ENCODE measurements at regions not wholly inside any gene's neighbourhood (a gene's known extent, or its start where the extent isn't known, plus 50 kb on each side); places are given as distances from the start of the nearest gene placed in this dataset.

DNA sequence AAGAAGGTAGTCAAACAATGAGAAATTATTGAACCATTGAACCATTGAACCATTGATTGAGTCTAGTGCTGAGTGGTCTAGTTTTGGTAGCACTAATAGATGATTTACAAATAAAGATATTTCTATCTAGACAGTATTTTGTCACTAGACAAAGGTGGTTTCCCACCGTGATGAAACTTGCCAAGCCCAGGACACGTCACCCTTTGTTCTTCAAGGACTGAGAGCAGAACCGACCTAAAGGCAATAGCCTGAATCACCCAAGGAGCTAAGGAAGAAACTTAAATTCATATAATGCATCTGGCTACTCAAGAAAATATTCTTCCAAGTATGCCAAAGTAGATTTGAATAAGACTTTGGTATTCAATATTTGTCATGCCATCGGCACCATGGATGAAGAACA lies 103.3 kb downstream of the ESM1 start:
- ChIA-PET CTCF (interaction anchor here (0.7 to 1.7 kb wide), 3 partner anchors 13 to 365 kb away, joined by 3 to 6 read pairs (median 5); partner anchors contain the start of gene SNX18), POLR2A (no interaction called here)
- DNase-seq, result no peak
- no peak overlapping the region for H3K4me3 Mint-ChIP-seq
- H3K27ac Mint-ChIP-seq, result no peak overlapping the region
- peaks cover 73% of the 10 kb centered on the region for H3K27me3 Mint-ChIP-seq
- H3K36me3 Mint-ChIP-seq (ENCODE audit: low read depth), result peaks cover 6% of the 10 kb centered on the region
- H3K9me3 Mint-ChIP-seq, result no peaks in the 10 kb centered on the region
- H3K4me1 Mint-ChIP-seq, result peaks cover 25% of the 10 kb centered on the region

GRCh38 chr5:54881286-54882005 lies 103.9 kb downstream of the ESM1 start:
- Mint-ChIP-seq H3K4me1 (peaks cover 25% of the 10 kb centered on the region), H3K27ac (peak overlapping the region; percentile 17), H3K27me3 (peaks cover 73% of the 10 kb centered on the region), H3K9me3 (no peaks in the 10 kb centered on the region), H3K36me3 (ENCODE audit: low read depth) (peaks cover 6% of the 10 kb centered on the region), H3K4me3 (no peak overlapping the region)
- DNase-seq, result peak; percentile 67
- ChIA-PET POLR2A (no interaction called here), CTCF (interaction anchor here (0.7 to 1.7 kb wide), 3 partner anchors 14 to 364 kb away, joined by 3 to 6 read pairs (median 5); partner anchors contain the start of gene SNX18)

DNA sequence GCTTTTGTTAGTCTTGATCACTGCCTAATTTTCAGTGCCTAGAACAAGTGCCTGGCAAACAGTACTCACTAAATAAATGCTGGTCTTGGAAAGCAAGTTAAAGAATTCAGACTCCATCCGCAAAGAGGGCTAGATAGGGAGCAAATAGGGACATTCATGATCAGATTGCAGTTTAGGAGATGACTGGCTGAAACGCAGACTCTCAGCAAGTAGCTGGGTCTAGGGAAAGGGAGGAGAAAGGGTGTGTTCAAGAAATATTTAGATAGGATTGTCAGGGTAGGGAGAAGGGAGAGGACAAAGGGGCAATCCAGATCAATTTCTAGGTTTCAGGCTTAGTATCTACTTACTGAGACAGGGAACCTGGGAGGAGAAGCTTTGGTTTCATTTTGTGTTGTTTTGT lies 108.4 kb downstream of the ESM1 start:
- no peak overlapping the region for H3K4me3 Mint-ChIP-seq
- POLR2A ChIA-PET, result interaction anchor here (1.6 kb wide), 1 partner anchor 358 kb away, joined by 4 read pairs; no protein-coding TSS in a partner anchor

GRCh38 chr5:54876556-54876955 lies 108.8 kb downstream of the ESM1 start:
- CTCF ChIA-PET, result interaction anchor here (1.0 kb wide), 1 partner anchor 18 kb away, joined by 3 read pairs; no protein-coding TSS in a partner anchor
- Mint-ChIP-seq H3K36me3 (ENCODE audit: low read depth) (no peaks in the 10 kb centered on the region), H3K4me1 (peaks cover 9% of the 10 kb centered on the region), H3K9me3 (no peaks in the 10 kb centered on the region), H3K27ac (no peak overlapping the region), H3K27me3 (peaks cover 68% of the 10 kb centered on the region), H3K4me3 (no peak overlapping the region)
- no peak for DNase-seq
- POLR2A ChIA-PET, result interaction anchor here (1.6 kb wide), 1 partner anchor 358 kb away, joined by 4 read pairs; no protein-coding TSS in a partner anchor

More for the DNA sequence above, 108.4 kb downstream of the ESM1 start:
- Mint-ChIP-seq H3K36me3 (ENCODE audit: low read depth) (no peaks in the 10 kb centered on the region), H3K4me1 (peaks cover 13% of the 10 kb centered on the region), H3K9me3 (no peaks in the 10 kb centered on the region), H3K27ac (no peak overlapping the region), H3K27me3 (peaks cover 68% of the 10 kb centered on the region)
- no peak for DNase-seq
- CTCF ChIA-PET, result interaction anchor here (0.7 to 1.0 kb wide), 2 partner anchors 10 to 17 kb away, joined by 3 to 4 read pairs; no protein-coding TSS in a partner anchor

GRCh38 chr5:54874337-54875021 lies 110.9 kb downstream of the ESM1 start:
- no peak overlapping the region for H3K4me3 Mint-ChIP-seq
- CTCF ChIA-PET, result interaction anchor here (1.1 kb wide), 2 partner anchors 29 to 357 kb away, joined by 3 read pairs; partner anchors contain the start of gene SNX18
- no peaks in the 10 kb centered on the region for H3K4me1 Mint-ChIP-seq
- no peaks in the 10 kb centered on the region for H3K9me3 Mint-ChIP-seq
- H3K27ac Mint-ChIP-seq, result no peak overlapping the region
- POLR2A ChIA-PET, result no interaction called here
- DNase-seq, result no peak
- no peaks in the 10 kb centered on the region for H3K36me3 Mint-ChIP-seq (ENCODE audit: low read depth)
- peaks cover 78% of the 10 kb centered on the region for H3K27me3 Mint-ChIP-seq

DNA sequence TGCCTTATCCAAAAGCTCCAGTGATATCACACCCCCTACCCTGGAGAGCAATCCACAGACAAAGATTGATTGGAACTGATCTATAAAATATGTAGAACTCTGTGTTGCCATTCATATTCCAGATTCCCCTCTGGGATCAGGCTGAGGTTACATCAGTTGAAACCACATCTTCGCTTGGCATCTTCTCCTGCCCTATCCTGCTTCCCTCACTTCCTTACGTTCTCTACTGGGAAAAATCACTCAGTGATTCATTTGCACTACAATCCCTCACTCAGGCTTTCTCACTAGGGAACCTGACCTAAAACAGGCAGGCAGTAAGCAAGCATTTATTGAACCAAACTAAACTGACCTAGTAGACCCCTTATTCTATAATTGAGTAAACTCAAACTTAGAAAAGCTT lies 111.7 kb downstream of the ESM1 start:
- DNase-seq, result no peak
- Mint-ChIP-seq H3K9me3 (no peaks in the 10 kb centered on the region), H3K27ac (no peak overlapping the region), H3K36me3 (ENCODE audit: low read depth) (no peaks in the 10 kb centered on the region), H3K4me3 (no peak overlapping the region), H3K4me1 (peaks cover 5% of the 10 kb centered on the region), H3K27me3 (peaks cover 81% of the 10 kb centered on the region)
- POLR2A ChIA-PET, result no interaction called here
- CTCF ChIA-PET, result interaction anchor here (1.1 to 1.6 kb wide), 3 partner anchors 29 to 356 kb away, joined by 3 read pairs; partner anchors contain the start of gene SNX18

GRCh38 chr5:54872810-54873209 lies 112.6 kb downstream of the ESM1 start:
- no peaks in the 10 kb centered on the region for H3K36me3 Mint-ChIP-seq (ENCODE audit: low read depth)
- no peak overlapping the region for H3K4me3 Mint-ChIP-seq
- POLR2A ChIA-PET, result no interaction called here
- peaks cover 12% of the 10 kb centered on the region for H3K4me1 Mint-ChIP-seq
- DNase-seq, result no peak
- H3K27me3 Mint-ChIP-seq, result peaks cover 83% of the 10 kb centered on the region
- CTCF ChIA-PET, result interaction anchor here (0.7 to 2.5 kb wide), 4 partner anchors 29 to 356 kb away, joined by 3 to 16 read pairs (median 3); partner anchors contain the start of genes GPX8 and SNX18
- H3K27ac Mint-ChIP-seq, result no peak overlapping the region
- no peaks in the 10 kb centered on the region for H3K9me3 Mint-ChIP-seq

DNA sequence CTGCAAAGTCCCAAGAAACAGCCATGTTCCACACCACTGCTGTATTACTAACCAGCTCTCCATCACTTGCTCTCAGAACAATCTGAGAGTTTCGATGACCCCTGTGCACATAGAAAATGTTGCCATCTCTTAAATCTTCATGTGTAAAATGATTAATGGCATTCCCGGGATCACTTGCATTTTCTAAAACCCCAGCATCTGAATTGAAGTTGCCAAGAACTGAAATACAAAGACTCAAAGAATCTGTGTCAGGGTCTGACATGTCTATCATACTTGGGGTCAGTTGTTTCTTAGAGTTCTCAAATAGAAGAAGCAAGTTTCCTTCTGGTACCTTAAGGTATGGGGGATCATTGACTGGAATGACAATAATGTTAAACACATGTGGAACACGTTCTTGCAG lies 115.1 kb downstream of the ESM1 start:
- Mint-ChIP-seq H3K27ac (no peak overlapping the region), H3K36me3 (ENCODE audit: low read depth) (no peaks in the 10 kb centered on the region), H3K27me3 (peaks cover 73% of the 10 kb centered on the region), H3K9me3 (no peaks in the 10 kb centered on the region), H3K4me3 (no peak overlapping the region), H3K4me1 (peaks cover 20% of the 10 kb centered on the region)
- ChIA-PET POLR2A (no interaction called here), CTCF (interaction anchor here (1.0 to 1.2 kb wide), 2 partner anchors 36 to 353 kb away, joined by 3 to 4 read pairs; partner anchors contain the start of gene SNX18)
- no peak for DNase-seq

GRCh38 chr5:54869691-54870090 lies 115.7 kb downstream of the ESM1 start:
- POLR2A ChIA-PET, result interaction anchor here (1.1 kb wide), 1 partner anchor 277 kb away, joined by 3 read pairs; no protein-coding TSS in a partner anchor
- CTCF ChIA-PET, result interaction anchor here (0.6 to 1.2 kb wide), 3 partner anchors 37 to 352 kb away, joined by 3 to 4 read pairs (median 3); partner anchors contain the start of gene SNX18
- H3K4me3 Mint-ChIP-seq, result no peak overlapping the region
- no peak overlapping the region for H3K27ac Mint-ChIP-seq
- H3K4me1 Mint-ChIP-seq, result peaks cover 20% of the 10 kb centered on the region
- H3K9me3 Mint-ChIP-seq, result no peaks in the 10 kb centered on the region
- H3K27me3 Mint-ChIP-seq, result peaks cover 68% of the 10 kb centered on the region
- H3K36me3 Mint-ChIP-seq (ENCODE audit: low read depth), result no peaks in the 10 kb centered on the region
- no peak for DNase-seq

- no peak for DNase-seq
- POLR2A ChIA-PET, result interaction anchor here (1.1 kb wide), 1 partner anchor 278 kb away, joined by 3 read pairs; no protein-coding TSS in a partner anchor
- CTCF ChIA-PET, result interaction anchor here (0.6 to 5.5 kb wide), 6 partner anchors 24 to 351 kb away, joined by 3 to 106 read pairs (median 5); partner anchors contain the start of gene SNX18
- H3K4me1 Mint-ChIP-seq, result peaks cover 20% of the 10 kb centered on the region
- H3K9me3 Mint-ChIP-seq, result no peaks in the 10 kb centered on the region
- no peak overlapping the region for H3K4me3 Mint-ChIP-seq
- H3K36me3 Mint-ChIP-seq (ENCODE audit: low read depth), result no peaks in the 10 kb centered on the region
- H3K27ac Mint-ChIP-seq, result no peak overlapping the region
- peaks cover 62% of the 10 kb centered on the region for H3K27me3 Mint-ChIP-seq
Observed at GRCh38 chr5:54868511-54869483, 116.6 kb downstream of the ESM1 start.

DNA sequence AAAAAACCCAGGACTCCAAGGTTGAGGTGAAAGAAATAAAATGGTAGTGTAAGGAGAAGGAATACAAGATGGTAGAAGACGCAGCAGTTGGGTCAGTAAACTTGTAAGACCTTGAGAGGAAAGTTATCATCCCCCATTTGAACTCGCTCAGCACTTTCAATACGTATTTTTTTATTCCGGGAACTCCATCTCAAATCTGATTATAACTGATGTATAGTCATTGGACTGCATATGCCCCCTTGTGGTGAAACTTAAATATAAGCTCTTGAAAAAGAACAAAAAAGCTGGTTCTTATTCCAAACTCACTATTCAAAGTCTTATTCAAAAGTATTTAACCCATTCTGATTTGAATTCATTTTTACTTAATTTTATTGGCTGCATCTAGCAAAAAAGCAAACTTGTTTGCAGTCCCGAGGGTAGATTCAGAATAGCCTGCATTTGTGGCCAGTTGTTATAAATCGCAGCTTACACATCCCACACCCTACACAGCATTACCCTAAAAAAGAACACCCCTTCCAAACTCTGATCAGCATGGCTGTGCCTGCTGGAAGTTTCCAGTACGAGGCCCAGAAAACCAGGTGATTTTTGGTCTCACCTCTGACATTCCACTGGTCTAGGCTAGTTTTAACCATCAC lies 118.0 kb downstream of the ESM1 start:
- Mint-ChIP-seq H3K27ac (no peak overlapping the region), H3K9me3 (no peaks in the 10 kb centered on the region), H3K4me3 (no peak overlapping the region), H3K4me1 (peaks cover 20% of the 10 kb centered on the region), H3K27me3 (peaks cover 61% of the 10 kb centered on the region), H3K36me3 (ENCODE audit: low read depth) (no peaks in the 10 kb centered on the region)
- DNase-seq, result no peak
- ChIA-PET POLR2A (interaction anchor here (0.7 to 2.0 kb wide), 3 partner anchors 22 to 350 kb away, joined by 3 to 19 read pairs (median 4); partner anchors contain the start of gene SNX18), CTCF (interaction anchor here (0.6 to 5.5 kb wide), 39 partner anchors 8 to 621 kb away, joined by 3 to 106 read pairs (median 4); partner anchors contain the start of genes GPX8 and SNX18)
